GM18867 (cell line): ENCODE measurements at regions not wholly inside any gene's neighbourhood (a gene's known extent, or its start where the extent isn't known, plus 50 kb on each side); places are given as distances from the start of the nearest gene placed in this dataset.

Experiments
- ATAC-seq: cut with Tn5 transposase; IDR thresholded peaks from one replicate; pipeline ENCODE4 v1.9.1; 2021; ENCODE audit warnings: mild to moderate bottlenecking, moderate library complexity; ENCODE audit not compliant: unreplicated experiment

DNA sequence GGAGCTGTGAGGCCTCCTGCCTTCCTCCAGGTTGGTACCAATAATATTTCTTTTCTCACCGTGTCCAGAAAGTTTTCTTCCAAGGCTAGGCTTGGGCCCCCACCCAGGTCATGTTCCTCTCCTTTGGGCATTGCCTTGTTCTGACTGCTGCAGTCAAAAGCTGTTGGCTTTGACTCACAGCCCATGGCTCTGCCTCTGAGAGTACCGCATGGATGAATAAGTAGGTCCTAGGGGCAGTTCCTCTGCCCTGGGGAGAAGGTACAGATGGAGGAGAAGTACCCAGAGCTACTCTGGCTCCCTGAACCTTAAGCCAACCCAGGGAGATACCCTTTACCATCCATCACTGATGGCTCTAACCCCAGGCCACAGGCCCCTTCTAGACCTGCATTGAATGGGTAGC, 115.0 kb downstream of the NAV1 start:
- ATAC-seq: no peak

GRCh38 chr1:201655243-201655642, 116.3 kb downstream of the NAV1 start:
- ATAC-seq: no peak

GRCh38 chr1:201655910-201656309, 117.0 kb downstream of the NAV1 start:
- ATAC-seq: no peak

- no peak for ATAC-seq
These were observed 117.5 kb downstream of the NAV1 start for GRCh38 chr1:201656311-201657032.

- no peak for ATAC-seq
These were observed 120.6 kb downstream of the NAV1 start for GRCh38 chr1:201659572-201659971.

DNA sequence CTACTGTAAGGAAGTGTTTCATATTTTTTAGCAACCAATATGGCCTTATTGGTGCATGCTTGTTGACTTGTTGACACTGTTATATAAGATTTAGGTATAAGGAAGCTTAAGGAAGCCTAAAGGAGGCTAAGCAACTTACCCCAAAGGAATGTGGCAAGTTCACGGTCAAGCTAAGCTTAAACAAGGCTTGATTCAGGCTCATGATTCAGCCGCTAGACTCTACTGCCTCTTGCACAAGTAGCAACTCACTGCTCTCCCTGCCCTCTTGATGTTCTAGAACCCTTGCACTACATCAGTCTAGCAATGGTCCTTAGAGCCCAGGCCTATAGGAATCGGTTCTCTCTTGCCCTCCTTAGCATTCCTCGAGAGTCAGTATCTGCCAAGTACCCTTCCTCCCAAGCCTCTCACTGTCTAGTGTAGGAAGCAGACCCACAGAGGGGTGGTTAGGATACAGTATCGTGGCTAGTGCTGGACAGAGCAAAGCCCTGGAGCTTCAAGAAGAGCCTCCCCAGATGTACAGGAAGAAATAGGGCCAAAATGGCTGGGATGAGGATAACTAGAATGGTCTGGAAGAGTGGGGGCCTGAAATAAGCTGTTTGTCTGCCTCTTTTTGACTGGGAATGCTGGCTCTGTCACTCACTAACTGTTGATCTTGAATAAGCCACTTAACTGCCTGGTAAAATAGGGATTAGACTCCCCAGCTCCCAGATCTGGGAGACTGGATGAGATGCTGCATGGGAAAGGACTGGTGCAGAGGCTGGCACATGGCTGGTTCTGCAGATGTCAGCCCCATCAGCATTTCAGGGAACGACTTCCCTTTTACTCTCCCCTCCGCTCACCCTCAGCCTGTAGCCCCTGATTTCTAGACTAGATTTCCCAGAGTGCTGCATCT, 122.2 kb downstream of the NAV1 start:
- ATAC-seq: no peak

GRCh38 chr1:201661823-201662359, 123.0 kb downstream of the NAV1 start:
- ATAC-seq: no peak

DNA sequence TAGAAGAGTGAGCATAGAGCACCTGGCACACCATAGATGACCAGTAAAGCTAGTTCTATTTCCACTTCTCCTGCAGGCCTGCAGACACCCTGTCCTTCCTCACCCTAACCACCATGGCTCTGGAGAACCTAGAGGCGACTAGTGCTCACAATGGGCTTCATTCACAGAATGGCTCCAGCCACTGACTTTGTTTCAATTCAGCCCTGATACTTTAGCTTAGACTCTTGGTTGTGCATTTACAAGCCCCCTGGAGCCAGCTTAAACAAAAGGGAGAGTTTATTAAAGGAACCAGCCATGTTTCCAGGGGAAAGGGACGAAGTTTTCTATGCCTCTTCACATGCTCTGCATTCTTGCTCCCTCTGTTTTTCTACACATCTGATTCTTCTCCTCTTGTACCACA, 123.7 kb downstream of the NAV1 start:
- no peak for ATAC-seq

- no peak for ATAC-seq
These were observed 124.7 kb downstream of the NAV1 start for GRCh38 chr1:201663491-201664113.

- no peak for ATAC-seq
These were observed 126.1 kb downstream of the NAV1 start for GRCh38 chr1:201665036-201665435.

- ATAC-seq: no peak
These were observed 127.2 kb downstream of the NAV1 start for GRCh38 chr1:201666102-201666501.

GRCh38 chr1:201666645-201667044, 127.7 kb downstream of the NAV1 start:
- ATAC-seq: no peak

GRCh38 chr1:201667479-201667878, 128.6 kb downstream of the NAV1 start:
- ATAC-seq: no peak

DNA sequence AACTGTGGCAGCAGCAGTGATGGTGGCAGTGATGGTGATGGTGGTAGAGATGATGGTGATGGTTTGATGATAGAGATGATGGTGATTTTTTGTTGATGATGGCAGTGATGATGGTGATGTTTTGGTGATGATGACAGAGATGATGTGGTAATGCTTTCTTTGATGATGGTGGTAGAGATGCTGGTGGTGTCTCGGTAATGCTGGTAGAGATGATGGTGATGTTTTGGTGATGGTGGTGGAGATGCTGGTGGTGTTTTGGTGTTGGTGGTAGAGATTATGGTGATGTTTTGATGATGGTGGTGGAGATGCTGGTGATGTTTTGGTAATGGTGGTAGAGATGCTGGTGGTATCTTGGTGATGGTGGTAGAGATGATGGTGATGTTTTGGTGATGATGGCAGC, 131.6 kb downstream of the NAV1 start:
- no peak for ATAC-seq

DNA sequence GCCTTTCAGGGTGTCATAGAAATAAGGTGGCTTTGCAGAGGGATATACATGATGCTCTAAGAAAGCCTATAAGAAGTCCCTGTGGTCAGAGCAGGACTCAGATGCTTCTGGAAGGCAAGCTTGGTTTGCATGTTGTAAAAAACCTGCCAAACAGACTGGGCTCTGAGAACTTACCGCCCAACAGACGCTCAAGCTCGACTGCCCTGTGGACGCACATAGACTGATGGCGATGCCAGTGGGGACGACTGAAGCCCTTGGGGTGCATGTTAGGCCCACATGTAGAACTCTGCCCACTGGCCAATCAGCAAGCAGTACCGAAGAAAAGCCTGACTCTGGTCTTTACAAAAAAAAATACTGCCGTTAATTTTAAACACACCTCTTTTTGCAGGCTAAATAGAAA, 133.8 kb downstream of the NAV1 start:
- ATAC-seq: no peak

- no peak for ATAC-seq
These were observed 134.2 kb downstream of the NAV1 start for GRCh38 chr1:201673093-201673492.

GRCh38 chr1:201673915-201674314, 135.0 kb downstream of the NAV1 start:
- ATAC-seq: no peak

DNA sequence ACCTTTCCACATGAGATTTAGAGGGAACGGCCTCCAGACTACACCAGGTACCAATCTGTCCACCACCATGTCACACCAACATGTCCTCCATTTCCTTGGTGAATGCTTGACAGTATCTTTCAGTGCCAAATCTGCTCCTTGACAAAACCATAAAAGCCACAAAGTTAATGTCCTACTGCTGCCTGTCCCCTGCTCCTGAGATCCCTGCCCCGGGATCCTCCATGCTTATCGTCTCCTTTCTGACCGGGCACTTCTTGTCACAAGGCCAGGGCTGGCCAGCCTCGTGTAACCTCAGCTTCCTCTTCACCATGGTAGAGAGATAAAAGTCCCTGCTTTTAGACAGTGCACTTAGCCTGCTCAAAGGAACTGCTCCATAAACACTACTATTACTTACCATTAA, 136.2 kb downstream of the NAV1 start:
- ATAC-seq: no peak

GRCh38 chr1:201676197-201676596, 137.3 kb downstream of the NAV1 start:
- no peak for ATAC-seq

GRCh38 chr1:201676641-201677040, 137.7 kb downstream of the NAV1 start:
- ATAC-seq: no peak

GRCh38 chr1:201678264-201679101, 139.6 kb downstream of the NAV1 start:
- ATAC-seq: no peak
